Right lobe of liver (tissue), 6 donors: ENCODE measurements at regions not wholly inside any gene's neighbourhood (a gene's known extent, or its start where the extent isn't known, plus 50 kb on each side); places are given as distances from the start of the nearest gene placed in this dataset.
"Not testable (repeated sequence)": the region's sequence is repeated elsewhere in the genome, so short reads cannot be mapped to it uniquely, and the experiment has no call there.

ENCODE experiments used
- ATAC-seq, 4 donors: fragments of 200-7000 bp; cut with Tn5 transposase; one replicate each; pipeline ENCODE4 v1.9.1; 2020; ENCODE audit warnings: mild to moderate bottlenecking in 4 of 4, moderate library complexity in 4 of 4
- DNase-seq, 3 donors: peaks; one replicate each; pipeline ENCODE4 v3.0.0-alpha.2; 2020
- H3K27ac ChIP-seq, 3 donors: fragments of 200-600 bp; one replicate each; pipeline ENCODE4 v1.8.0; 2022
- H3K27me3 ChIP-seq, 2 donors: fragments of 200-600 bp; one replicate each; pipeline ENCODE4 v1.8.0; 2022
- H3K36me3 ChIP-seq, 4 donors: fragments of 200-600 bp; sonication (generic) in 1 of 4; one replicate each; pipeline versions ENCODE4 v1.5.1 to v1.8.0; 2017 to 2022; ENCODE audit warnings: control low read depth in 1 of 4
- H3K4me1 ChIP-seq, 4 donors: fragments of 200-600 bp; sonication (generic) in 1 of 4; one replicate each; pipeline versions ENCODE4 v1.5.1 to v1.8.0; 2017 to 2022; ENCODE audit warnings: control low read depth in 1 of 4
- H3K4me3 ChIP-seq, 3 donors: fragments of 200-600 bp; one replicate each; pipeline ENCODE4 v1.8.0; 2022
- H3K9me3 ChIP-seq, 4 donors: fragments of 200-600 bp; sonication (generic) in 1 of 4; one replicate each; pipeline versions ENCODE4 v1.5.1 to v1.8.0; 2017 to 2022; ENCODE audit warnings: control low read depth in 1 of 4
- POLR2A ChIP-seq: fragments of 450-650 bp; IDR thresholded peaks from one replicate; pipeline ENCODE4 v1.6.1; 2017; ENCODE audit warnings: antibody characterized with exemption, mild to moderate bottlenecking
- WGBS: methylation state at CpG from one replicate; pipeline ENCODE4 v1.1.6; 2018; ENCODE audit warnings: low coverage, low lambda C conversion rate; ENCODE audit not compliant: insufficient coverage; ENCODE audit errors: missing lambda C conversion rate; 5-methylcytosine and 5-hydroxymethylcytosine counted together
- intact Hi-C, 2 donors: fragments of 100-400 bp; cut with DNase I; formaldehyde crosslinking; loops; one replicate each; pipeline versions ENCODE4 v1.11.2 to v1.14.1; 2022
- TF ChIP-seq, protein P1 (sequence below), 4 donors: fragments of 200-600 bp in 3 of 4; fragments of 450-650 bp in 1 of 4; IDR thresholded peaks; one replicate each; pipeline versions ENCODE4 v1.5.1 to v1.8.0; 2016 to 2022; ENCODE audit warnings: antibody characterized with exemption in 4 of 4, mild to moderate bottlenecking in 2 of 4
- donor health status: DM: no; HTN: yes; CAD: no.
- donor health status: DM: no; HTN: no; CAD: no.
- donor health status: DM: no; HTN: no; CAD: no.
- donor health status: DM: no; HTN: yes; CAD: no.
- donor health status: DM: no; HTN: yes; CAD: no.

DNA sequence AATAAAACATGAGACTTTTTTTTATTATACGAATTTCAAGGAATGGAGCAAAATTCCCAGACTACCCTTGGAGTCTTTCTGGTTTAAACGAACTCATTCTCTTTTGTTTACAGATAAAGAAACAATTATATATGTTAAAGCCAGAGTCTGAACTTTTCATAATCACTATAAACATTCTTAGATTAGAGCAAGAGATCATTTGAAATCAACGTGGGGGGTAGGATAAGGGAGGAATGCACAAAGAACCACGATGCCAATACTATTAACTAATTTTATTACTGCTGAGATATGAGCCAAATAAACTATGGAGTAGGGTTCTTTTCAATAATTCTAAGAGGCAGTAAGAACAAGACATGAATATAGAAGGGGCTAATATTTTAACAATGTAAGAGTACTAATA, 148.0 kb upstream of the FREM1 start:
- H3K27ac ChIP-seq = no peak overlapping the region
- 39% methylated on average over 4 of the region's 4 CpGs for WGBS
- no peaks in the 10 kb centered on the region for H3K9me3 ChIP-seq
- TF ChIP-seq, protein P1, sequence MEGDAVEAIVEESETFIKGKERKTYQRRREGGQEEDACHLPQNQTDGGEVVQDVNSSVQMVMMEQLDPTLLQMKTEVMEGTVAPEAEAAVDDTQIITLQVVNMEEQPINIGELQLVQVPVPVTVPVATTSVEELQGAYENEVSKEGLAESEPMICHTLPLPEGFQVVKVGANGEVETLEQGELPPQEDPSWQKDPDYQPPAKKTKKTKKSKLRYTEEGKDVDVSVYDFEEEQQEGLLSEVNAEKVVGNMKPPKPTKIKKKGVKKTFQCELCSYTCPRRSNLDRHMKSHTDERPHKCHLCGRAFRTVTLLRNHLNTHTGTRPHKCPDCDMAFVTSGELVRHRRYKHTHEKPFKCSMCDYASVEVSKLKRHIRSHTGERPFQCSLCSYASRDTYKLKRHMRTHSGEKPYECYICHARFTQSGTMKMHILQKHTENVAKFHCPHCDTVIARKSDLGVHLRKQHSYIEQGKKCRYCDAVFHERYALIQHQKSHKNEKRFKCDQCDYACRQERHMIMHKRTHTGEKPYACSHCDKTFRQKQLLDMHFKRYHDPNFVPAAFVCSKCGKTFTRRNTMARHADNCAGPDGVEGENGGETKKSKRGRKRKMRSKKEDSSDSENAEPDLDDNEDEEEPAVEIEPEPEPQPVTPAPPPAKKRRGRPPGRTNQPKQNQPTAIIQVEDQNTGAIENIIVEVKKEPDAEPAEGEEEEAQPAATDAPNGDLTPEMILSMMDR (IDR thresholded peaks at IDR 0.05) = no peak
- TF ChIP-seq POLR2A = no peak
- no peak overlapping the region for H3K4me3 ChIP-seq
- no peaks in the 10 kb centered on the region for H3K4me1 ChIP-seq
- ATAC-seq = no peak
- DNase-seq = no peak
- H3K27me3 ChIP-seq = no peaks in the 10 kb centered on the region
- intact Hi-C loops = no loop called here
- no peaks in the 10 kb centered on the region for H3K36me3 ChIP-seq

DNA sequence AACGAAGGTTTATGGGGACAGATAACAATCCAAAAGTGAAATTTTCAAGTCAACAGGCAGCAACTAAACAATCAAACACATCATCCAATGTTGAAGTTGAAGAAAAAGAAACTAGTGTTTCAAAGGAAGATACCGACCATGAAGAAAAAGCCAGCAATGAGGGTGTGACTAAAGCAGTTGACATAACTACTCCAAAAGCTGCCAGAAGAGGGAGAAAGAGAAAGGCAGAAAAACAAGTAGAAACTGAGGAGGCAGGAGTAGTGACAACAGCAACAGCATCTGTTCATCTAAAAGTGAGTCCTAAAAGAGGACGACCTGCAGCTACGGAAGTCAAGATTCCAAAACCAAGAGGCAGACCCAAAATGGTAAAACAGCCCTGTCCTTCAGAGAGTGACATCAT, 145.1 kb upstream of the FREM1 start:
- H3K27me3 ChIP-seq, DNase-seq, intact Hi-C loops, ATAC-seq, H3K4me1 ChIP-seq, H3K9me3 ChIP-seq, H3K36me3 ChIP-seq, H3K27ac ChIP-seq, H3K4me3 ChIP-seq: not testable (repeated sequence)
- whole genome bisulfite sequencing = 38% methylated on average over 4 of the region's 4 CpGs

- Histone ChIP-seq H3K4me3 (no peak overlapping the region), H3K27me3 (no peaks in the 10 kb centered on the region), H3K36me3 (no peaks in the 10 kb centered on the region), H3K4me1 (no peaks in the 10 kb centered on the region), H3K27ac (no peak overlapping the region), H3K9me3 (no peaks in the 10 kb centered on the region)
- 44% methylated on average over 1 of the region's 1 CpG for WGBS
- no peak for DNase-seq
- ATAC-seq = no peak
- intact Hi-C loops = no loop called here
- TF ChIP-seq, protein P1 (IDR thresholded peaks at IDR 0.05) = no peak
- TF ChIP-seq POLR2A = no peak
Measured at GRCh38 chr9:15048772-15049171, 138.5 kb upstream of the FREM1 start.

- 60% methylated on average over 5 of the region's 5 CpGs for WGBS
- no peaks in the 10 kb centered on the region for H3K27me3 ChIP-seq
Measured at GRCh38 chr9:15047028-15047551, 136.9 kb upstream of the FREM1 start.

GRCh38 chr9:15033316-15033715, 123.1 kb upstream of the FREM1 start:
- no peak for ATAC-seq

More at GRCh38 chr9:15047028-15047551, 136.9 kb upstream of the FREM1 start:
- H3K9me3 ChIP-seq = no peaks in the 10 kb centered on the region
- no peak overlapping the region for H3K27ac ChIP-seq
- DNase-seq = no peak
- H3K4me3 ChIP-seq = no peak overlapping the region
- no peaks in the 10 kb centered on the region for H3K4me1 ChIP-seq
- no peaks in the 10 kb centered on the region for H3K36me3 ChIP-seq
- TF ChIP-seq, protein P1 (IDR thresholded peaks at IDR 0.05) = no peak
- no peak for TF ChIP-seq POLR2A
- intact Hi-C loops = no loop called here
- no peak for ATAC-seq

More at GRCh38 chr9:15033316-15033715, 123.1 kb upstream of the FREM1 start:
- Histone ChIP-seq H3K36me3 (no peaks in the 10 kb centered on the region), H3K27ac (no peak overlapping the region), H3K9me3 (no peaks in the 10 kb centered on the region), H3K4me3 (no peak overlapping the region), H3K4me1 (no peaks in the 10 kb centered on the region), H3K27me3 (no peaks in the 10 kb centered on the region)
- intact Hi-C loops = no loop called here
- TF ChIP-seq, protein P1 (IDR thresholded peaks at IDR 0.05) = no peak
- TF ChIP-seq POLR2A = no peak
- no peak for DNase-seq
- WGBS = 77% methylated on average over 4 of the region's 4 CpGs
